Loucy (cell line): ENCODE measurements at regions not wholly inside any gene's neighbourhood (a gene's known extent, or its start where the extent isn't known, plus 50 kb on each side); places are given as distances from the start of the nearest gene placed in this dataset.

Experiments used
- CTCF ChIP-seq: fragments of 200-600 bp; sonication (generic); conservative IDR thresholded peaks from 2 replicates; pipeline ENCODE4 v1.5.1; 2014; ENCODE audit warnings: mild to moderate bottlenecking, antibody characterized with exemption, low read length
- EZH2phosphoT487 ChIP-seq: fragments of 200-600 bp; IDR thresholded peaks from 2 replicates; pipeline ENCODE4 v1.6.1; 2018; ENCODE audit warnings: antibody characterized with exemption, mild to moderate bottlenecking, moderate library complexity, borderline replicate concordance

GRCh38 chr11:37770145-37770544, 1172.1 kb upstream of the RAG2 start:
- TF ChIP-seq CTCF = no peak
- no peak for TF ChIP-seq EZH2phosphoT487
